ENCODE measurements at regions not wholly inside any gene's neighbourhood (a gene's known extent, or its start where the extent isn't known, plus 50 kb on each side); places are given as distances from the start of the nearest gene placed in this dataset.

DNA sequence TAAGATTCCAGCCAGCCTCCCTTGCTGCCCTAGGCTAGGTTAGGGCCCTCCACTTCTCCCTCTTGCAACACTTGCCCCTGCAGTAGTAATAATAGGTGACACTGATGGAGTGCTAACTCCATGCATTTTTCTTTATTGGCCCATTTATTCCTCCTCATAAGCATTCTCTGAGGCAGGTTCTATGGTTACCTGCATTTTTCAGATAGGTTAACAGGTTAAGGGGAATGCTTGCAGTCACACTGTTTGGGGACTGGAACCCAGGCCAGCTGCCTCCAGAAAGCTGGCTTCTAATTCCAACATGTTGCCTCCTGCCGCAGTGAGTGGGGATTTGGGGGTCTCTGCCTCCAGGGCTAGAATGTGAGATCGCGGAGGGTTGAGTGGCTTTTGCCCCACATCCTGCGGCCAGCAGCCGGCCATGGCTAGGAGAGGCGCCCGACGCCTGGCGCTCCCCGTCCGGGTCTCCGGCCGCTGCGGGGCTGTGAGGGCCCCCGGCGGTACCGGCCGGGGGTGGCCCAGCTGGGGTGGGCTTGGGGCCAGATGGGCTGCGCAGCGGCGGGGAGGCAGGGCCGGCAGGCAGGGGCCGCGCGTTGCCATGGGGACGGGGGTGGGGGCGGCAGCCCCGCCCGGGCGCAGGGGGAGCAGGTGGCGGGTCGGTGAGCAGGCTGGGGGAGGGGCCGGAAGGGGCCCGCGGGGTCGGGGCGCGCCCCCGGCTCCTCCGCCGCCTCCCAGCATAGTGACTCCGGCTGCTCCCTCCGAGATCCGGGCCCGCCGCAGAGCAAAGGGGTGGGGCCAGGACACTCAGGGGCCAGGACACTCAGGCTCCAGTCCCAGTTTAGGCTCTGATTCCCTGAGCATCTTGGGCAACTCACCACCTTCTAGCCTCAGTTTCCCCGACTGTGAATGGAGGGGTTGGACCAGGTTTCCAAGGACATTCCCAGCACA, 68.4 kb upstream of the SSBP3 start:
- TF ChIP-seq, protein P1, sequence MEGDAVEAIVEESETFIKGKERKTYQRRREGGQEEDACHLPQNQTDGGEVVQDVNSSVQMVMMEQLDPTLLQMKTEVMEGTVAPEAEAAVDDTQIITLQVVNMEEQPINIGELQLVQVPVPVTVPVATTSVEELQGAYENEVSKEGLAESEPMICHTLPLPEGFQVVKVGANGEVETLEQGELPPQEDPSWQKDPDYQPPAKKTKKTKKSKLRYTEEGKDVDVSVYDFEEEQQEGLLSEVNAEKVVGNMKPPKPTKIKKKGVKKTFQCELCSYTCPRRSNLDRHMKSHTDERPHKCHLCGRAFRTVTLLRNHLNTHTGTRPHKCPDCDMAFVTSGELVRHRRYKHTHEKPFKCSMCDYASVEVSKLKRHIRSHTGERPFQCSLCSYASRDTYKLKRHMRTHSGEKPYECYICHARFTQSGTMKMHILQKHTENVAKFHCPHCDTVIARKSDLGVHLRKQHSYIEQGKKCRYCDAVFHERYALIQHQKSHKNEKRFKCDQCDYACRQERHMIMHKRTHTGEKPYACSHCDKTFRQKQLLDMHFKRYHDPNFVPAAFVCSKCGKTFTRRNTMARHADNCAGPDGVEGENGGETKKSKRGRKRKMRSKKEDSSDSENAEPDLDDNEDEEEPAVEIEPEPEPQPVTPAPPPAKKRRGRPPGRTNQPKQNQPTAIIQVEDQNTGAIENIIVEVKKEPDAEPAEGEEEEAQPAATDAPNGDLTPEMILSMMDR (IDR thresholded peaks at IDR 0.05), result no peak
- TF ChIP-seq EP300 (IDR thresholded peaks at IDR 0.05), result no peak
- no peak for TF ChIP-seq POLR2AphosphoS5 (IDR thresholded peaks at IDR 0.05)
- no peak for TF ChIP-seq POLR2A (IDR thresholded peaks at IDR 0.05)
